Panc1 (cell line): ENCODE measurements at regions not wholly inside any gene's neighbourhood (a gene's known extent, or its start where the extent isn't known, plus 50 kb on each side); places are given as distances from the start of the nearest gene placed in this dataset.

Experiments used
- ATAC-seq: fragments of 200-7000 bp; cut with Tn5 transposase; 2 replicates; pipeline ENCODE4 v1.9.1; 2020; ENCODE audit warnings: mild to moderate bottlenecking, moderate library complexity
- BruUV-seq: library from RNA; stranded (reverse); fragments of 400-500 nt; replicated peaks from 2 replicates; lab custom pipeline; 2021; lab: Mats Ljungman, UMichigan
- CTCF ChIA-PET: fragments of 300-600 bp; sonication (Branson Sonifier 250); formaldehyde crosslinking; loops from one replicate; lab custom pipeline; 2022; ENCODE audit warnings: antibody characterized with exemption; lab: Charles Lee
- POLR2A ChIA-PET: fragments of 300-600 bp; sonication (Branson Sonifier 250); formaldehyde crosslinking; loops from one replicate; lab custom pipeline; 2022; ENCODE audit warnings: antibody characterized with exemption; lab: Charles Lee
- DNase-seq: peaks from one replicate; pipeline ENCODE4 v3.0.0-alpha.2; 2010; ENCODE audit warnings: low read depth, low spot score
- H3K27ac ChIP-seq: 2 replicates; pipeline ENCODE4 v1.5.1; 2011; ENCODE audit warnings: mild to moderate bottlenecking, low read length, inconsistent platforms
- H3K27me3 ChIP-seq: fragments of 200-500 bp; sonication (Bioruptor generic); 2 replicates; pipeline ENCODE4 v1.6.0; 2014; ENCODE audit warnings: low read length, inconsistent platforms; ENCODE audit not compliant: control insufficient read depth, insufficient read depth
- H3K36me3 ChIP-seq: fragments of 200-500 bp; sonication (Bioruptor generic); 2 replicates; pipeline ENCODE4 v1.5.1; 2014; ENCODE audit warnings: inconsistent platforms, mild to moderate bottlenecking, low read length, moderate library complexity; ENCODE audit not compliant: control insufficient read depth, insufficient read depth
- H3K4me1 ChIP-seq: 2 replicates; pipeline ENCODE4 v1.5.1; 2011; ENCODE audit warnings: inconsistent platforms, mild to moderate bottlenecking, low read length, moderate library complexity; ENCODE audit not compliant: control insufficient read depth, insufficient read depth
- H3K4me3 ChIP-seq, 2 experiments: 2 replicates each; pipeline ENCODE4 v1.5.1; 2011 to 2012; ENCODE audit warnings: low read depth in 2 of 2, low read length in 2 of 2, mild to moderate bottlenecking in 2 of 2, inconsistent platforms in 1 of 2, moderate library complexity in 1 of 2
- H3K9me3 ChIP-seq: fragments of 200-500 bp; sonication (Bioruptor generic); 2 replicates; pipeline ENCODE4 v1.5.1; 2014; ENCODE audit warnings: low read depth, mild to moderate bottlenecking, inconsistent platforms, low read length, moderate library complexity; ENCODE audit not compliant: control insufficient read depth, insufficient read depth
- CTCF ChIP-seq: fragments of 450-650 bp; IDR thresholded peaks from 2 replicates; pipeline ENCODE4 v1.5.1; 2017; ENCODE audit warnings: mild to moderate bottlenecking
- POLR2AphosphoS5 ChIP-seq: IDR thresholded peaks from 2 replicates; pipeline ENCODE4 v1.6.1; 2012; ENCODE audit warnings: mild to moderate bottlenecking, low read depth, low read length, moderate library complexity
- SIN3A ChIP-seq: IDR thresholded peaks from 2 replicates; pipeline ENCODE4 v1.6.1; 2012; ENCODE audit warnings: low read depth, mild to moderate bottlenecking, low read length, moderate library complexity, borderline replicate concordance; ENCODE audit not compliant: insufficient read depth
- TCF7L2 ChIP-seq: IDR thresholded peaks from 2 replicates; pipeline ENCODE4 v1.6.1; 2011; ENCODE audit warnings: mild to moderate bottlenecking, low read depth, low read length, inconsistent platforms
- in situ Hi-C: cut with HindIII; loops from 2 replicates; pipeline ENCODE4 v1.10.0; 2016; ENCODE audit warnings: low sequenced_read_pairs, low pct_unique_long_range_greater_than_20kb
- intact Hi-C: fragments of 100-400 bp; cut with micrococcal nuclease; formaldehyde crosslinking; loops from one replicate; pipeline ENCODE4 v1.10.0; 2022; ENCODE audit not compliant: unreplicated experiment
- TF ChIP-seq, protein P1 (sequence below), 2 experiments: IDR thresholded peaks; 2 replicates each; pipeline ENCODE4 v1.6.1; 2011 to 2012; ENCODE audit warnings: low read depth in 2 of 2, control low read depth in 1 of 2, low read length in 1 of 2, mild to moderate bottlenecking in 1 of 2, moderate library complexity in 1 of 2; ENCODE audit not compliant: insufficient read depth in 1 of 2

DNA sequence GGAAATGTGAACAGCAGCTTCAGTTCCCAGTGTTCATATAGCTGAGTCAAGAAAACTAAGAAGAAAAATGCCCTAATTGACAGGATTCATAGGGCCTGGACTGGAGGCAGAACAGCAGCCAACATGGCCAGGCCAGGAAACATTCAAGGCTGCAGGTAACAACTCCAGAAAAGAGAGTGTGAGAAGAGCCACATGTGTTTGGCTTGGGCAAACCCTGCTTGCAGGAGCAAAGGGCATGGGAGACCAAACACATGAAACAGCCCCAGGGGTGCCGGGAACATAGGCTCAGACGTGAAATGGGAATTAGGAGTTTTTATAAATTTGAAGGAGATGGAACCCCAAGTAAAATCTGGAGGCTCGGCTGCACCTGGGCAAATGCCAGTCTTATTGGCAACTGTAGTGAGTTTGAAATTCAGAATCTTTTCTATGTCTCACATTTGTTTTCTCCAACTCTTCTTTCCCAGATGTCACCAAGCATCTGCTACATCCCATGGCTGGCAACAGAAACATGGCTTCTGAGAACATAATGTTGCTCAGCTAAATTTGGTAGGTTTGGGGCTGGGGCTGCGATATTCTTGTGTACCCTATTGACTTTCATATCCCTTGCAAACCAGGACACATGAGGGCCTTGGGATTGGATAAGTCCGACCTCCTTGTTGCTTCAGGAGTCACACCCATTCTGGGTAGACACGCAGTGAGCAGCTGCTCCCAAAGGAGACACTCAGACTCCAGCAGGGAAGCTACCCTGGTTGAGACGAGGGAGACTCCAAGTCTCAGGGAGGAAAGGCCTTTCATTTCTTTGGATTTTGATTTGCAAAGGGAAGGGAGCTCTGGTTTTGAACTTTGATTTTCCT is 98.9 kb upstream of the CLSTN2 start:
- no peak for ATAC-seq
- DNase-seq, result no peak
- Histone ChIP-seq H3K4me1 (no peaks in the 10 kb centered on the region), H3K4me3 (no peak overlapping the region), H3K27me3 (no peaks in the 10 kb centered on the region), H3K27ac (no peak overlapping the region), H3K9me3 (no peaks in the 10 kb centered on the region), H3K36me3 (no peaks in the 10 kb centered on the region)
- ChIA-PET POLR2A (no interaction called here), CTCF (no interaction called here)
- TF ChIP-seq CTCF, result no peak
- no peak for TF ChIP-seq POLR2AphosphoS5
- TF ChIP-seq TCF7L2, result no peak
- TF ChIP-seq, protein P1, sequence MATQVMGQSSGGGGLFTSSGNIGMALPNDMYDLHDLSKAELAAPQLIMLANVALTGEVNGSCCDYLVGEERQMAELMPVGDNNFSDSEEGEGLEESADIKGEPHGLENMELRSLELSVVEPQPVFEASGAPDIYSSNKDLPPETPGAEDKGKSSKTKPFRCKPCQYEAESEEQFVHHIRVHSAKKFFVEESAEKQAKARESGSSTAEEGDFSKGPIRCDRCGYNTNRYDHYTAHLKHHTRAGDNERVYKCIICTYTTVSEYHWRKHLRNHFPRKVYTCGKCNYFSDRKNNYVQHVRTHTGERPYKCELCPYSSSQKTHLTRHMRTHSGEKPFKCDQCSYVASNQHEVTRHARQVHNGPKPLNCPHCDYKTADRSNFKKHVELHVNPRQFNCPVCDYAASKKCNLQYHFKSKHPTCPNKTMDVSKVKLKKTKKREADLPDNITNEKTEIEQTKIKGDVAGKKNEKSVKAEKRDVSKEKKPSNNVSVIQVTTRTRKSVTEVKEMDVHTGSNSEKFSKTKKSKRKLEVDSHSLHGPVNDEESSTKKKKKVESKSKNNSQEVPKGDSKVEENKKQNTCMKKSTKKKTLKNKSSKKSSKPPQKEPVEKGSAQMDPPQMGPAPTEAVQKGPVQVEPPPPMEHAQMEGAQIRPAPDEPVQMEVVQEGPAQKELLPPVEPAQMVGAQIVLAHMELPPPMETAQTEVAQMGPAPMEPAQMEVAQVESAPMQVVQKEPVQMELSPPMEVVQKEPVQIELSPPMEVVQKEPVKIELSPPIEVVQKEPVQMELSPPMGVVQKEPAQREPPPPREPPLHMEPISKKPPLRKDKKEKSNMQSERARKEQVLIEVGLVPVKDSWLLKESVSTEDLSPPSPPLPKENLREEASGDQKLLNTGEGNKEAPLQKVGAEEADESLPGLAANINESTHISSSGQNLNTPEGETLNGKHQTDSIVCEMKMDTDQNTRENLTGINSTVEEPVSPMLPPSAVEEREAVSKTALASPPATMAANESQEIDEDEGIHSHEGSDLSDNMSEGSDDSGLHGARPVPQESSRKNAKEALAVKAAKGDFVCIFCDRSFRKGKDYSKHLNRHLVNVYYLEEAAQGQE (IDR thresholded peaks at IDR 0.05; ENCODE audit: insufficient read depth in 1 of 2, low read depth in 2 of 2, low read length in 1 of 2), result no peak
- TF ChIP-seq SIN3A, result no peak
- no TSS peak for BruUV-seq
- in situ Hi-C loops, result no loop called here
- intact Hi-C loops, result no loop called here

DNA sequence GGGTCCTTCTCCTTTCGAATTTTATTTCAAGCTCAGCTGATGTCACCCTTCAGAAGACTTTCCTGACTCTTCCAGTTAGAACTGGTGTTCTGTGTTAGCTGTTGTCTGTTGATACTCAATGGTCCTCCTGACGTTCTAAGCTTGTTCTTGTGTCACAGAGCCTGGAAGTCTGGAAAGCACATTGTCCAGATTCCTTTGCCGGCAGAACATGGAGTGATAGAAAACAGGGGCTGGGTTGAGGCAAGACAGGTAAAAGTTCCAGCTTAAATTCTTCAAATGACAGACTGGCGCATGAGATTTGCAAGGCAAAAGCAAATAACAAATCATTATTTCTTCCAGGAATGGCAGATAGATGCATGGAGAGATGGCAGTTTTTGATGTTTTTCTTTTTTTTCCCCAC is 102.0 kb upstream of the CLSTN2 start:
- Histone ChIP-seq H3K36me3 (no peaks in the 10 kb centered on the region), H3K9me3 (no peaks in the 10 kb centered on the region), H3K27me3 (no peaks in the 10 kb centered on the region), H3K4me1 (no peaks in the 10 kb centered on the region), H3K27ac (no peak overlapping the region), H3K4me3 (no peak overlapping the region)
- TF ChIP-seq POLR2AphosphoS5 (no peak), TCF7L2 (no peak), SIN3A (no peak), CTCF (no peak)
- TF ChIP-seq, protein P1 (IDR thresholded peaks at IDR 0.05; ENCODE audit: insufficient read depth in 1 of 2, low read depth in 2 of 2, low read length in 1 of 2), result no peak
- intact Hi-C loops (no loop called here), in situ Hi-C loops (no loop called here)
- no peak for ATAC-seq
- no peak for DNase-seq
- no TSS peak for BruUV-seq
- ChIA-PET POLR2A (no interaction called here), CTCF (no interaction called here)
